Thyroid gland (tissue), 4 donors: ENCODE measurements at regions not wholly inside any gene's neighbourhood (a gene's known extent, or its start where the extent isn't known, plus 50 kb on each side); places are given as distances from the start of the nearest gene placed in this dataset.

ENCODE experiments used
- POLR2A ChIP-seq, 2 donors: fragments of 450-650 bp; IDR thresholded peaks; one replicate each; pipeline ENCODE4 v1.6.1; 2017; ENCODE audit warnings: antibody characterized with exemption in 2 of 2, mild to moderate bottlenecking in 2 of 2, moderate library complexity in 1 of 2
- TF ChIP-seq, protein P1 (sequence below), 6 experiments: fragments of 200-600 bp in 3 of 6; fragments of 450-650 bp in 3 of 6; sonication (generic) in 3 of 6; IDR thresholded peaks; one replicate each; pipeline ENCODE4 v1.5.1; 2016 to 2019; ENCODE audit warnings: antibody characterized with exemption in 6 of 6, mild to moderate bottlenecking in 2 of 6, inconsistent platforms in 1 of 6, moderate library complexity in 1 of 6

DNA sequence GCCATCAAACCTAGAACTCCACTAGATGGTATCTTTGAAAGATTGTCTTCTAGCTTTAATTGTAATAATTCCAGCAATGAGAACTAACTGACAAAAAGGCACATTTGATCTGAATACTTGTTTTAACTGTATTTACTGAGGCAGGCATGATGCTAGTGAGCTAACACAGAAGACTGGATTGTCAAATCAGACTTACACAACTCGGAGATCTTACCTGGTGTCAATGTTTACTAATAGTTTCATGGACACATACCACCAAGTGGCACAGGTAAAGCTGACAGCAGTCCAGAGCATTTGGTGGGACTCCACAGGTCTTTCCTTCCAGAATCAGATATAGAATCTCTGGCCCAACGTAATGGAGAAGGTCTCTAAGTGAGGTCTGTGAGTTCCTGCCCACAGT lies 229.9 kb upstream of the BOD1L1 start:
- TF ChIP-seq, protein P1, sequence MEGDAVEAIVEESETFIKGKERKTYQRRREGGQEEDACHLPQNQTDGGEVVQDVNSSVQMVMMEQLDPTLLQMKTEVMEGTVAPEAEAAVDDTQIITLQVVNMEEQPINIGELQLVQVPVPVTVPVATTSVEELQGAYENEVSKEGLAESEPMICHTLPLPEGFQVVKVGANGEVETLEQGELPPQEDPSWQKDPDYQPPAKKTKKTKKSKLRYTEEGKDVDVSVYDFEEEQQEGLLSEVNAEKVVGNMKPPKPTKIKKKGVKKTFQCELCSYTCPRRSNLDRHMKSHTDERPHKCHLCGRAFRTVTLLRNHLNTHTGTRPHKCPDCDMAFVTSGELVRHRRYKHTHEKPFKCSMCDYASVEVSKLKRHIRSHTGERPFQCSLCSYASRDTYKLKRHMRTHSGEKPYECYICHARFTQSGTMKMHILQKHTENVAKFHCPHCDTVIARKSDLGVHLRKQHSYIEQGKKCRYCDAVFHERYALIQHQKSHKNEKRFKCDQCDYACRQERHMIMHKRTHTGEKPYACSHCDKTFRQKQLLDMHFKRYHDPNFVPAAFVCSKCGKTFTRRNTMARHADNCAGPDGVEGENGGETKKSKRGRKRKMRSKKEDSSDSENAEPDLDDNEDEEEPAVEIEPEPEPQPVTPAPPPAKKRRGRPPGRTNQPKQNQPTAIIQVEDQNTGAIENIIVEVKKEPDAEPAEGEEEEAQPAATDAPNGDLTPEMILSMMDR (IDR thresholded peaks at IDR 0.05): no peak
- TF ChIP-seq POLR2A (IDR thresholded peaks at IDR 0.05): no peak
